Tibial nerve (tissue), 4 donors: ENCODE measurements at regions not wholly inside any gene's neighbourhood (a gene's known extent, or its start where the extent isn't known, plus 50 kb on each side); places are given as distances from the start of the nearest gene placed in this dataset.
"Not testable (repeated sequence)": the region's sequence is repeated elsewhere in the genome, so short reads cannot be mapped to it uniquely, and the experiment has no call there.

Experiments
- EP300 ChIP-seq, 2 donors: sonication (generic); formaldehyde crosslinking; IDR thresholded peaks; one replicate each; pipeline ENCODE4 v1.6.1; 2017; ENCODE audit warnings: antibody characterized with exemption in 2 of 2, mild to moderate bottlenecking in 1 of 2
- POLR2A ChIP-seq, 2 donors: fragments of 450-650 bp; IDR thresholded peaks; one replicate each; pipeline ENCODE4 v1.6.1; 2017; ENCODE audit warnings: antibody characterized with exemption in 2 of 2, mild to moderate bottlenecking in 2 of 2, moderate library complexity in 2 of 2
- TF ChIP-seq, protein P1 (sequence below), 5 experiments: fragments of 200-600 bp in 3 of 5; fragments of 450-650 bp in 2 of 5; sonication (generic) in 3 of 5; IDR thresholded peaks; one replicate each; pipeline ENCODE4 v1.5.1; 2016 to 2019; ENCODE audit warnings: antibody characterized with exemption in 5 of 5, mild to moderate bottlenecking in 3 of 5, moderate library complexity in 2 of 5

DNA sequence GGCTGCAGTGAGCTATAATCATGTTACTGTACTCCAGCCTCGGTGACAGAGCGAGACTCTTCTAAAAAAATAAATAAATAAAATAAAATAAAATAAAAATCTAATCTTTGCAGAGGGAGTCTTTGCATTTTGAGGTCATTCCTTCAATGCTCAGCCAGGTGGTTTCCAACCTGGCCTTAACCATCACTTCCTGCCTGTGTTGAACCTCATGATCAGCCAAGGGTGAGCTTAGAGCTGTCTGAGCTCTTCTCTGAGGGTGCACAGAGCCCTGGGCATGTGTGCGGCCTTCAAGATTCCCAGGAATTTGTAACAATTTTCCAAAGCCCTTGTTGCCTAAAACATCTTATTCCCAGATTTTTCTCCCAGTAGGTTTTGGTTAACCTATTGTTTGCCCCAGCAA is 94.3 kb downstream of the KCNJ12 start:
- TF ChIP-seq POLR2A, EP300 (IDR thresholded peaks at IDR 0.05): not testable (repeated sequence)
- TF ChIP-seq, protein P1, sequence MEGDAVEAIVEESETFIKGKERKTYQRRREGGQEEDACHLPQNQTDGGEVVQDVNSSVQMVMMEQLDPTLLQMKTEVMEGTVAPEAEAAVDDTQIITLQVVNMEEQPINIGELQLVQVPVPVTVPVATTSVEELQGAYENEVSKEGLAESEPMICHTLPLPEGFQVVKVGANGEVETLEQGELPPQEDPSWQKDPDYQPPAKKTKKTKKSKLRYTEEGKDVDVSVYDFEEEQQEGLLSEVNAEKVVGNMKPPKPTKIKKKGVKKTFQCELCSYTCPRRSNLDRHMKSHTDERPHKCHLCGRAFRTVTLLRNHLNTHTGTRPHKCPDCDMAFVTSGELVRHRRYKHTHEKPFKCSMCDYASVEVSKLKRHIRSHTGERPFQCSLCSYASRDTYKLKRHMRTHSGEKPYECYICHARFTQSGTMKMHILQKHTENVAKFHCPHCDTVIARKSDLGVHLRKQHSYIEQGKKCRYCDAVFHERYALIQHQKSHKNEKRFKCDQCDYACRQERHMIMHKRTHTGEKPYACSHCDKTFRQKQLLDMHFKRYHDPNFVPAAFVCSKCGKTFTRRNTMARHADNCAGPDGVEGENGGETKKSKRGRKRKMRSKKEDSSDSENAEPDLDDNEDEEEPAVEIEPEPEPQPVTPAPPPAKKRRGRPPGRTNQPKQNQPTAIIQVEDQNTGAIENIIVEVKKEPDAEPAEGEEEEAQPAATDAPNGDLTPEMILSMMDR (IDR thresholded peaks at IDR 0.05), result not testable (repeated sequence)
